NCI-H2029 (cell line): ENCODE measurements at regions not wholly inside any gene's neighbourhood (a gene's known extent, or its start where the extent isn't known, plus 50 kb on each side); places are given as distances from the start of the nearest gene placed in this dataset.

ENCODE experiments used
- DNase-seq: peaks from one replicate; lab custom pipeline; 2025; lab: John Stamatoyannopoulos, UW

DNA sequence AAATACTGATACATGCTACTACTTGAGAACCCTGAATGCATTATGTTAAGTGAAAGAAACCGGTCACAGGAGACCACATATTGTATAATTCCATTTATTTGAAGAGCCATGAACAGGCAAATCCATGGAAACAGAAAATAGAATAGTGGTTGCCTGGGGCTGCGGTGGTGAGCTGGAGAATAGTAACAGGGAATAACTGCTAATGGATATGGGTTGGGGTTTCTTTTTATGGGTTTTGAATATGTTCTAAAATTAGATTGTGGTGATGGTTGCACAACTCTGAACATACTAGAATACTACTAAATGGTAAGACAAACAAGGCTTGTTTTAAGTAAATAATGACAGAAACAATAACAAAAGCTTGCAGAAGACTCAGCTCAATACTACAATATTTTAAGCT lies 293.0 kb downstream of the BTG1 start:
- peak; percentile 15 for DNase-seq

DNA sequence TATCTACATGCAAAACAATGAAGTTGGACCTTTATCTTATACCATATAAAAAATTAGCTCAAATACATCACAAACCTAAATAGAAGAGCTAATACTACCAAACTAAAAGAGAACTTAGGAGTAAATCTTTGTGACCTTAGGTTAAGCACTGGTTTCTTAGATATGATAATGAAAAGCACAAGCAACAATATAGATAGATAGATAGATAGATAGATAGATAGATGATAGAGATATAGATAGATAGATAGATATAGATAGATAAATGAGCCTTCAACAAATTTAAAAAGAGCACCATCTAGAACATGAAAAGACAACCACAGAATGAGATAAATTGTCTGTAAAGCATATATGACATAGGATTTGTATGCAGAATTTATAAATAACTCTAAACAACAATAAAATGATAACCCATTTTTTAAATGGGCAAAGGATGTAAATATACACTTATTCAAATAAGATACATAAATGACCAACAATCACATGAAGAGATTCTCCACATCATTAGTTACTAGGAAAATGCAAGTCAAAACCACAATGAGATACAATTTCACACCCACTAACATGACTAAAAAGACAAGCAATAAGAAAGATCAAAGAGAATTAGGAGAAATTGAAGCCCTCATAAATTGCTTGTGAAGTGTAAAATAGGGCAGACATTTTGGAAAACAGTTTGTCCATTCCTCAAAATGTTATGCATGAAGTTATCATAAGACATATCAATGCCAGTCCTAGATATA lies 293.7 kb downstream of the BTG1 start:
- no peak for DNase-seq

DNA sequence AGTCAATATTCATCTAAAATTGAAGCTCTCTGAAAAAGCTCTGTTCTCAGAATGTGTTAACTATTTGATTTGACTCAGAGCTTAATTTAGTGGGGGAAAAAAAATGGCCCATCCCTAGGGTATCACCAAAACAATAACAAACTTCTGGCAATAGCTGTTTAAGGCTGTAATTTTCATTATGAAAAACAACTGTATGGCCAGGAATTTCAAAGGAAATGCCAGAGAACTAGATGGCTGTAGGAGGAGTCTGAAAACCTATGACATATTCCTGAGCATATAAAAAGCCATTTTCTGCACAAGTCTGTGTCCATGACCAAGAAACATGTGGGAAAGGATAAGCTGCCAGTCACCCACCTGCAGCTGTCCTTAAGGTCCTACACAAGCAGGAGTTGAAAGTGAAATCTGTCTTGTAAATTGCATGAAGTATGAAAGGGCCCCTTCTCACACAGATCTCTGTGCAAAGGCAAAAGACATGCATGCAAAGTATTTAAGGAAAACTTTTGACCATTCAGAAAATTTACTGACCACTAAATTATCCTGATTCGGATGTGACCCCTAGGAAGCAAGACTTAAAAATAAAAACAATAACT lies 299.1 kb downstream of the BTG1 start:
- no peak for DNase-seq

DNA sequence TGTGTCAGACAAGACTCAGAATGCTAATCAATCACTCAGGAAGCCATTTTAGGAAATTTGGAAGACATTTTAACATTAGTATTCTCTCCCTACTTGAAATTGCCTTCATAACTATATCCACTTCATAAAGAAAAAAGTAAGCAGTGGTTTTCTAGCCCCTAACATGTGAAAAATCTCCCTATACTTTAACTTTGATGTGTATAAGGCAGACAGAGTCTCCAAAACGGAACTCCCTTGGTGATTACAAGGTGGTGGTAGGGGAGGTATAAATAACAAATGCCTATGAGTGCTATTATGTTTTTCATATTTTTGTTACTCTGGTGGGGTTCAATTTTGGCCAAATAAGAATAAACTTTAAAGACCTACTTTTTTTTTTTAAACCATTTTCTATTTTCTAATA lies 300.3 kb downstream of the BTG1 start:
- no peak for DNase-seq

DNA sequence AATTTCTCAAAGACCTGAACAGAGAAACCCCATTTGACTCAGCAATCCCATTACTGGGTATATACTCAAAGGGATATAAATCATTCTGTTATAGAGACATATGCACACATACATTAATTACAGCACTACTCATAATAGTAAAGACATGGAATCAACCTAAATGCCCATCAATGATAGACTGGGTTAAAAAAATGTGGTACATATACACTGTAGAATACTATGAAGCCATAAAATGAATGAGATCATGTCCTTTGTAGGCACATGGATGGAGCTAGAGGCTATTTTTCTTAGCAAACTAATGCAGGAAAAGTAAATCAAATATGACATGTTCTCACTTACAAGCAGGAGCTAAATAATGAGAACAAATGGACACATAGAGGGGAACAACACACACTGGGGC lies 303.8 kb downstream of the BTG1 start:
- DNase-seq = no peak

DNA sequence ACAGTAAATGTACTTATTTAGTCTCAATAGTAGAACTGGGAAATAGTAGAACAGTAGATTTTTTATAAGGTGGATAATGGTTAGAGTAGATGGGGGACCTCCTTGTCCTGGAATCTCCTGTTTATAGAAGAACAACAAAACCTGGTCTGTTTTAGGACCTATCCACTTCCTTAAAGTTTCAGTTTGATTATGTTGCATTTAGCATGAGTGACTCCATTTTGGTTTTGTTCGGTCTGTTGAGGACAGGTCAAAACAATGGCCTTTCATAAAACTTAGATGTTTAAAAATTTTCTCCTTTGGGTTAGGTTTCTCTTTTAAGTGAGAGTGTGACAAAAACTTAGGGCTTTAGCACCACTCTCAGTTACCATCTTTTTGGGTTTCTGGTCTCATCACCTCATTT lies 308.9 kb downstream of the BTG1 start:
- DNase-seq = no peak

DNA sequence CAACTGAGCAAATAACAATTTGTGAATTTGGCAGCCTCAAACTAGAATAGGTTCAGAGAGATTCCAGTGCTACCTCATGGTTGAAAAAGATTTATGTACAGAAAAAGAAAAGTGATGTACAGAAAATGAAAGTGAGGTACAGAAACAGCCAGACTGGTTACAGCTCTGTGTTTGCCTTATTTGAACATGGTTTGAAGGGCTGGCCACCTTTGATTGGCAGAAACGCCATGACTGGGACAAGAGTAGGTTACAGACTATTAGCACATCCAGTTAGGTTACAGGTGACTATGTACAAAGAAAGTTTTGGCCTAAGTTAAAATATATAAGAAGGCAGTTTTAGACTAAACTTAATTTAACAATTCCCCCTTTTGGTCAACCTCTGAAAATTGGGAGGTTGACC lies 309.4 kb downstream of the BTG1 start:
- DNase-seq = no peak

DNA sequence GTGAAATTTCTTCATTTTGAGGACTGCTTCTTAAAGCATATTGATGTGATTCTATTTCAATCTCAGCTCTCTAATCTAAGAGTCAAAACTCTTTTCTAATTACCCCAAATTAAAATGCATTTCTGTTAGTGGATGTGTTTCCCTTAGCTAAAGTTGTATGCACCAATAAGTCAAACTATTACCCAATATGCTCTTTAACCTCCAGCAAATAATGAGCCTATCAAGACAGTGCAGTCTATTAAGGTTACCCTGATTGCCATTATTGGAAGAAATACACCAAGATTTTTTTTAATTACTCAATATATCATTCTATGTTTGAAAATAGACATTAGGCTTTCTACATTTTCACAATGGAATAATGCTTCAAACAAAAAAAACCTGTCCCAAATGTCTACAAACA lies 310.0 kb downstream of the BTG1 start:
- DNase-seq = no peak

DNA sequence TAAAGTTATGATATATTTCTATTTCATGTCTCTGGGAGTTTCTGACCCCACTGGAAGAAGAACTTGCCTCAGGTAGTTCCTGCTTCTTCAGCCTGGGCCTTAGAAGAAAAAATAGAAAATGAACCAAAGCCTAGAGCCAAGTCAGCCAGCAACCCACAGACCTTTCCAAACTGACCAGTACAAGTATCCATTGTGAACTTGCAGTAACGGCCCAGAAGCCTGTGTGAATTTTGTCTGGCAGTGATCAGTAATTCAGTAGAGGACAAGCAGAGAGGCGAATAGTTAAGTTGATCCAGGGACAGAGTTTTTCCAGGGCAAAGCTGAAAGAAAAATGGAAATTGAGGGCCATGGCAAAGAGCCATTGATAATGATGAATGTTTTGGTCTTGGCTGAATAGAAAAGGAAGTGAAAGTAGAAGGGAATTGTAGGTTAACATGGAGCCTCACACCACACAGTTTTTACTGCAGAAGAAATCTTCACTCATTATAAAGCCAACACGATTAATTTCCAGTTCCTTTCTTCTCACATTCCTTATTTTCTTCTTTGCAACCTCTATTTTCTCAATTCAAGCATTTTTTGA lies 311.8 kb downstream of the BTG1 start:
- DNase-seq = no peak

DNA sequence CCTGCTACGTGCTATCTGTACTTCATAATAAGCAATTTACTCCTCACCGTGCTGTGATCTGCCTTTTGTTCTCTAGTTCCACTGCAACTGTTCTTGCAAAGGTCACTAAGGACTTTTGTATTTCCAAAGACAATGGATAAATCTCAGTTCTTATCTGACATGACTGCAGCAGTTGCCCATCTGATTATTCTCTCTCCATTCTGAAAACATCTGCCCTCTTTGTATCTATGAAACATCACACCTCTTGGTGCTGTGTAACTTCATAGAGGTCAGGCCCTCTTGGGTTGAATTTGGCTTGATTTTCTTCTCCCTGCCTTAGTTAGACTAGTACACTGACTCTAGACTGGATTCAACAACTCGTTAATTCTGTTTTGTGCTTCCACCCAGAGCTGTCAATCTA lies 319.6 kb downstream of the BTG1 start:
- no peak for DNase-seq

DNA sequence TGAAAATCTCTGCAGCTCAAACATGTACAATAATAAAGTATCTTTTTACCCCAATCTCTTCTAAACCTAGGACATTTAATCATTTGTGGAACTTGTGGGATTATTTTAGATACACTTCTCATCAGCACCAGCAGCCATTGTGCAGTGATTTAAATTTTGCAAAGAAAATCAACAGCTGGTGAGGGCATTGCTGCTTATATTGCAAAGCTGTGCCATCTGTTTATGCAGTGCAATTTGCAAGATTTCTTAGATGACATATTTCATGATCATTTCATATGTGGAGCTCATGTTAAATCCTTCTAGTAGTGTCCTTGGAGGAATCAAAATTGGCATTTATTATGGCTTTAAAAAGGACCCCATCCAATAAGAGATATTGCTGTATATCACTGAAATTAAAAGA lies 320.7 kb downstream of the BTG1 start:
- no peak for DNase-seq

DNA sequence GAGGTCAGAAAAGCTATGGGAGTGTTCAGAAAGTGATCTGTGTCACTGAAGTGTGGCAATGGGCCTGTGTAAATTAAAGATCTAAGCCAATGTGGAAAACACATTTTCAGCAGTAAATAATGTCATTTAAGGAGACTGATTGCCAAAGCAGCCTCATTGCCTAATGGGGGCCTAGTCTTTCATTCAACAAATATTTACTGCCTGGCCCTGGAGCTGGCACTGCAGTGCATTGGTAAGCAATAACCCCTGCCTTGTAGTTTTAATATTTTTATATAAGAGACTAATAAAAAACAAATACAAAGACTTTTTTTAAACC lies 326.6 kb downstream of the BTG1 start:
- no peak for DNase-seq

DNA sequence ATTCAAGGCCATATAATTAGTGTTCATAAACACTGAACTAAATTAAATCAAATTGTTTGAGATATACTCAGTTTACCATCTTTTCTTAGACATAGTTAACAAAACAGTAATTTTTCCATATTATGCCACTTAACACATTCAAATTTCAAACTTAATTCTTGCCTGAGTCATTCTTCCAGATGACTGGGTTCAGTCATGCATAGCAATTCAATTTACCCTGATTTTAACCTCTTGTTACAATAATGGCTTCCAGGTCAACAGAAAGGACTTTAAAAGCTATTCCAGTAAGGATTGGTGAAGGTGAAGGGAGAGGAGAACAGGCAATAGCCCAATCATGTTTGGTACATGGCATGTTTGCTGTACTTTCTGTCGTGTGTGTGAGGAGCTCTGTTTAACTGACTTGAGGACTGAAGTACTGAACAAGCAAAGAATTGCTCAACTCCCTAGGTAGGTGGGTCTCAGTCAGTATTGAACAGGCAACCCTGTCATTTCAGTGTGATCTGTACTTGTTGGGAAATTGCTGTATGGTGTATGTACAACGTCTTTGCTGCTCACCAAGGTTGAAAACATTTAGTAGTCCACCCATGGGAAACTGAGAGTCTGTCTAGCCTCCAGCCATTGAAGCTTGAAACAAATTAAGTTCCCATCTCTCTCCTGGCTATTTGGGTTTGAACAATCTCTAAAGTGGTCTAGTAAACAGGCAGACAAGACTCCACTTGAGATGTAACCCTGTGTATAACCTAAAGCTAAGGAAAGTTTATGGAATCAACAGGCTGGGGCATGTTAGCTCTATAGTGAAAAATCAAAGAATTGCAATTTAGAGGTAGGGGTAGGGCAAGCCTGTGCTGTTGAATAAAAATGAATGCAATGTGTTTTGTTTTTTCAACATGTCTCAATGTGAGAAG lies 327.2 kb downstream of the BTG1 start:
- DNase-seq = no peak

DNA sequence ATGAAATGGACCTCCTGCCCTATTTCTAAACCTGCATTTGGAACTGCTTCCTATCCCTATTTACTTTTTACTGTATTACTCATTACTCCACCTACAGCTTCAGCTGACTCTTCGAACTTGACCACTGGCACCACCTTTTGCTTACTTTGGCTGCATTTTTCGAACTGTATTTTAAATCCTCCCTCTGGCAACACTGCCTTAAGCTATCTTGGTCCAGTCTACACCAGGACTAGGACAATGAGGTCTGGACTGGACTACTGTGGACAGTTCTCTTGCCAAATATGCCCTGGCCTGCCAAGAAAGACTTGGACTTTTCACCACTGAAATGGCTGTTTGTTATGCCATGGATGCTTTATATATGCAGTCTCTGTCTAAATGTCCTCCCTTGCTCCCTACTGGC lies 328.1 kb downstream of the BTG1 start:
- DNase-seq = no peak

DNA sequence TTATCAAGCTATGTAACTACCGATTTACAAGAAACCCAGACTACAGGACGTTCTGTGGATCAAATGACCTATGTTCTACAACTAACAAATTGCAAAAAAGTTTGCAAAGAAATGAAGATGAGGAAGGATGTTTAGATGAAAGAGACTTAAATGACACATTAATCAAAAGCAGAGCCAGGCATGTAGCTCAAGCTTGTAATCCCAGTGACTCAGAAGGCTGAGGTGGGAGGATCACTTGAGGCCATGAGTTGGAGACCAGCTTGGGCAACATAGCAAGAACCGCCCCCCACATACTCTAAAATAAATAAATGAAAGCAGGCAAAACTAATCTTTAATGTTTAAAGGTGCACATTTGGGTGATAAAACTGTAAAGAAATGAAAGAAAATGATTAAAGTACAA lies 331.9 kb downstream of the BTG1 start:
- DNase-seq = no peak

DNA sequence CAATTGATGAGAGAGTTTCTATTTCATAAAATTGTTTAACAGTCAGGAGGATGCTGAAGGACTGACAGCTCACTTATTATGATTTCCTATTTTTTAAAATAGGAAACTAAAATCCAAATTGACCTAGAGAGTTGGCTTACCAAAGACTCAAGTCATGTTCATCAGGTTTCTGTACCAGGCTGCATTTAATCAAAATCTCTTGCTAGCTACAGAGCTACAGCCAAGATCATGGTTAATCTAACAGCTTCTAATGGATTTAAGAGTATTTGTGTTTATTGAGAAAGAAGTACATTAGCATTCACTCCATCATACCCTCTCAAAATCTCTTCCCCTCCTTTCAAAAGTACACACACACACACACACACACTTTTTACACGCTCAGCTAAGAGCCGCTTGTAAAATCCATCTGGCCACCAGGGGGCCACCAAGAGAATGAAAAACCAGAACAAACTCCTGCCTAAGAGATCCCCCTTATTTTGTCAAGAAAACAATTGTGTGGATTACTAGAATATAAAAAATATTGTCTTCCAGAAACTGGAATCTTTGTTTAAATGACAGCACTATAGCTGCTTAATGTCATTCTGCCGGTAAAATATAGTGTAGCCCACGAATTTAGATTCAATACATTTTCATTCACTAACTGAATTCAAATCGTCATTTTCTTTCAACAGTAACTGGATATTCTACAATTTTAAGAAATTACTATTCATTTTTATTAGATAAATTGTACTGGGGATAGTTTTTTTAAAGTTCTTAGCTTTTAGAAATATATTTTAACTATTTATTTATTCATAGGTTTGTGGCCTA lies 334.0 kb downstream of the BTG1 start:
- no peak for DNase-seq

DNA sequence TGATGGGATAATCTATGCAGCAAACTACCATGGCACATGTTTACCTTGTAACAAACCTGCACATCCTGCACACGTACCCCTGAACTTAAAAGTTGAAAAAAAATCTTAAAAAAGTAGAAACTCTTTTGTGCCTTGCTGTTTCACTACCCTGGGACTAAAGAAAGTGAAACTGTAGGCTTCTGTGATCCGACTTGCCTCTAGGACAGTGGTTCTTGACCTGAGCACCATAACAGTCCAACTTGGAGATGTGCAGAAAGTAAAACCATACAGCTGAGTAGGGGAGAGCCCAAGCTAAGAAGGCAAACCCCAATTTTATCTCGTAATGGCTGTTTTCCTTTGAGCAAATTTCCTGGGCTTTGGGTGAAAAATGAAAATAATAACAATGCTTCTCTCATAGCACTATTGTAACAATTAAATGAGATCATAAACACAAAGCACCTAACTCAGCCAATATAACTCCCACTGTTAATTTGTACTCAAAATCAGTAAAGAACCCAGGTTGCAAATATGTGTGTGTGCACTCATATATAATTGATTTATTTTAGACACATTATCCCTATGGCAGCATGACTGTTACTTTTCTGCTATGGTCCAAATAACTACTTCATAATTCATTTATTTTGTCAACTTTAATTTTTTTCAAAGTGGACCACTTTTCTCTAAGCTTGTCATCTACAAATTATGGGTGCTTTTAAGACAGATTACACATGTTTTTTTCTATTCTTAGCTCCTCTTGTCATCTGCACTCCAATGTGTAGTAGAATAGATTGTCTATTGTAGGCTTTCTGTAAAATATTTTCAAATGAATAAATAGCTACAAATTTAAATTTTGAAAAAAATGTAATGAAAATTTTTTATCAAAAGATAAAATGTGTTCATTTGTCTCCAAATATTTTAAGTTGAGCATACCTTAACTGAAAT lies 334.9 kb downstream of the BTG1 start:
- DNase-seq = no peak

DNA sequence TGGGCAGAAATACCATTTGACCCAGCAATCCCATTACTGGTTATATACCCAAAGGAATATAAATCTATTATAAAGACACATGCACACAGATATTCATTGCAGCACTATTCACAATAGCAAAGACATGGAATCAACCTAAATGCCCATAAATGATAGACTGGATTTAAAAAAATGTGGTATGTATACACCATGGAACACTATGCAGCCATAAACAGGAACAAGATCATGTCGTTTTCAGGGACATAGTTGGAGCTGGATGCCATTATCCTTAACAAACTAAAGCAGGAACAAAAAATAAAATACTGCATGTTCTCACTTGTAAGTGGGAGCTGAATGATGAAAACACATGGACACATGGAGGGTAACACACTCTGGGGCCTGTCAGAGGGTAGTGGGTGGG lies 335.6 kb downstream of the BTG1 start:
- DNase-seq = no peak

DNA sequence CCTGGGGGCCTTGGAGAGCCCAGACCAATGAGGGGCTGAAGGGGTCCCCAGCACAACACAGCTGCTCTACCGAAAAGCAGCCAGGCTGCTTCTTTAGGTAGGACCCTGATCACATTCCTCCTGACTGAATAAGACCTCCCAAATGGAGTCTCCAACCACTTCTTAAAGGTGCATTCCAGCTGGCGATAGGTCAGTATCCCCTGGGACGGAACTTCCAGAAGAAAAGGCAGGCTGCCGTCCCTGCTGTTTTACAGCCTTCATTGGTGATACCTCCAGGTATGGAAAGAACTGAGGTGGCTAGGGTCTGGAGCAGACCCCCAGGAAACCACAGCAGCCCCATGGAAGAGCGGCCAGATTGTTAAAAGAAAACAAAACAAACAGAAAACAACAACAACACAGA lies 340.6 kb downstream of the BTG1 start:
- DNase-seq = no peak

DNA sequence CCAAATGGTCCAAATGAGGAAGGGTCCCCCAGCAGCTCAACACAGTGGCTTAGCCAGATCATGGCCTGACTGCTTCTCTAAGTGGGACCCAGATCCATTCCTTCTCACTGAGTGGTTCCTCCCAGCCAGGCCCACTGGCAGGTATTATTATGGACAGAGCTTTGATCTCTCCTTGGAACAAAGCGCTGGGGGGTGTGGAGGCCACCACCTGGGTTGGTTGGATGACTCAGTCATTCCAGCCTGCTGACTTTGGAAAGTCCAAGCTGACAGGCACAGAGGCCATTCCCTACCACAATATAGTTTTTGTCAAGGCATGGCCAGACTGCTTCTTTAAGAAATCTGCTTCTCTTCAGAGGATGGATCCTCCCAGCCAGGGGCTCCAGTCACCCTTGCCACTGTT lies 341.1 kb downstream of the BTG1 start:
- no peak for DNase-seq

DNA sequence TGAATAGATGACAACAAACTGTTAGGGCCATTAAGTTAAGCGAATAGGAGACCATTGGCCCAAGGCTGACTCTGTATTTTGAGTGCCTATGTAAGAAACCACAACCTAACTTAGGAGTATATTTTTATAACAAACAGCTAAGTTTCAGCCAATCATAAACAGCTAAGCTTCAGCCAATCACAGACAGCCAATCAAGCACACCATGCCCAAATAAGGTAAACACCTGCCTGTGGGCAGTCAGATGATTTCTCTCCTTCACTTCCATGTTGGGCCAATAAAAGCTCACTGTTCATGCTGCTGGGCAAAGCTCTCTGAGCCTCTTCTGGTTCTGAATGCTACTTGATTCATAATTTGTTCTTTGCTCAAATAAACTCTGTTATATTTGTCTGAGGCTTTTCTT lies 344.6 kb downstream of the BTG1 start:
- peak; percentile 18 for DNase-seq
